ENCODE measurements at regions not wholly inside any gene's neighbourhood (a gene's known extent, or its start where the extent isn't known, plus 50 kb on each side); places are given as distances from the start of the nearest gene placed in this dataset.

GRCh38 chr3:145005427-145005826, 1033.8 kb downstream of the DIPK2A start:
- Histone ChIP-seq H3K4me2 (replicated peaks; ENCODE audit: extremely low read depth, low read length, poor library complexity, severe bottlenecking) (no peak overlapping the region), H3K27ac (ENCODE audit: low read depth in 1 of 2, low read length in 2 of 2) (no peak overlapping the region), H3K79me2 (ENCODE audit: insufficient read depth, low read length) (no peaks in the 10 kb centered on the region), H3K27me3 (ENCODE audit: control insufficient read depth in 2 of 2, insufficient read depth in 2 of 2, low read length in 2 of 2) (no peaks in the 10 kb centered on the region), H3K36me3 (replicated peaks in 1 of 2; ENCODE audit: control insufficient read depth in 1 of 2, insufficient read depth in 2 of 2, low read length in 2 of 2) (no peaks in the 10 kb centered on the region), H4K20me1 (ENCODE audit: insufficient read depth, low read length) (no peaks in the 10 kb centered on the region), H3K9me3 (replicated peaks in 1 of 2; ENCODE audit: control insufficient read depth in 1 of 2, insufficient read depth in 1 of 2, low read length in 2 of 2) (peaks cover 3 to 11% of the 10 kb centered on the region in 2 donors), H3K4me1 (ENCODE audit: control insufficient read depth in 1 of 2, insufficient read depth in 2 of 2, low read length in 2 of 2) (no peaks in the 10 kb centered on the region), H3K4me3 (replicated peaks in 1 of 3; ENCODE audit: low read depth in 2 of 3, low read length in 3 of 3) (no peak overlapping the region), H2AFZ (ENCODE audit: insufficient read depth, low read depth, low read length, poor library complexity, severe bottlenecking) (no peak overlapping the region), H3K9ac (ENCODE audit: insufficient read depth, low read length, poor library complexity, severe bottlenecking) (no peak overlapping the region)
- H3K4me3 Mint-ChIP-seq, result no peak overlapping the region
- no peak for TF ChIP-seq CTCF (IDR thresholded peaks at IDR 0.05)
- H3K9me3 Mint-ChIP-seq, result peaks cover 0 to 13% (median 6%) of the 10 kb centered on the region in 7 donors
- no peaks in the 10 kb centered on the region for H3K36me3 Mint-ChIP-seq
- no peak for DNase-seq
- intact Hi-C loops (cut with micrococcal nuclease), result no loop called here
- H3K27ac Mint-ChIP-seq, result no peak overlapping the region
- no CpG with 5 or more reads among the region's 4 CpGs for WGBS (ENCODE audit: insufficient coverage)
- H3K4me1 Mint-ChIP-seq, result no peaks in the 10 kb centered on the region
- peaks cover 0 to 1% (median 0%) of the 10 kb centered on the region in 3 donors for H3K27me3 Mint-ChIP-seq (ENCODE audit: low read depth in 3 of 3)

- no peak overlapping the region for H3K27ac Mint-ChIP-seq
- peaks cover 0 to 11% (median 6%) of the 10 kb centered on the region in 7 donors for H3K9me3 Mint-ChIP-seq
- no peak for DNase-seq
Observed at GRCh38 chr3:145006271-145006670, 1034.6 kb downstream of the DIPK2A start.

More at GRCh38 chr3:145006271-145006670, 1034.6 kb downstream of the DIPK2A start:
- H4K20me1 ChIP-seq (ENCODE audit: insufficient read depth, low read length), result no peaks in the 10 kb centered on the region
- no CpG with 5 or more reads among the region's 3 CpGs for WGBS (ENCODE audit: insufficient coverage)
- H3K27ac ChIP-seq (ENCODE audit: low read depth in 1 of 2, low read length in 2 of 2), result no peak overlapping the region
- H3K27me3 ChIP-seq (ENCODE audit: control insufficient read depth in 2 of 2, insufficient read depth in 2 of 2, low read length in 2 of 2), result no peaks in the 10 kb centered on the region
- Mint-ChIP-seq H3K4me3 (no peak overlapping the region), H3K36me3 (no peaks in the 10 kb centered on the region), H3K4me1 (no peaks in the 10 kb centered on the region), H3K27me3 (ENCODE audit: low read depth in 3 of 3) (peaks cover 0 to 1% (median 0%) of the 10 kb centered on the region in 3 donors)
- no peaks in the 10 kb centered on the region for H3K4me1 ChIP-seq (ENCODE audit: control insufficient read depth in 1 of 2, insufficient read depth in 2 of 2, low read length in 2 of 2)
- no peak overlapping the region for H3K4me2 ChIP-seq (replicated peaks; ENCODE audit: extremely low read depth, low read length, poor library complexity, severe bottlenecking)
- H3K9ac ChIP-seq (ENCODE audit: insufficient read depth, low read length, poor library complexity, severe bottlenecking), result no peak overlapping the region
- H3K36me3 ChIP-seq (replicated peaks in 1 of 2; ENCODE audit: control insufficient read depth in 1 of 2, insufficient read depth in 2 of 2, low read length in 2 of 2), result no peaks in the 10 kb centered on the region
- H2AFZ ChIP-seq (ENCODE audit: insufficient read depth, low read depth, low read length, poor library complexity, severe bottlenecking), result no peak overlapping the region
- peaks cover 0 to 11% of the 10 kb centered on the region in 2 donors for H3K9me3 ChIP-seq (replicated peaks in 1 of 2; ENCODE audit: control insufficient read depth in 1 of 2, insufficient read depth in 1 of 2, low read length in 2 of 2)
- no peaks in the 10 kb centered on the region for H3K79me2 ChIP-seq (ENCODE audit: insufficient read depth, low read length)
- TF ChIP-seq CTCF (IDR thresholded peaks at IDR 0.05), result no peak
- H3K4me3 ChIP-seq (replicated peaks in 1 of 3; ENCODE audit: low read depth in 2 of 3, low read length in 3 of 3), result no peak overlapping the region
- intact Hi-C loops (cut with micrococcal nuclease), result no loop called here

Measured in CD14-positive monocyte (primary cell).